ENCODE measurements at regions not wholly inside any gene's neighbourhood (a gene's known extent, or its start where the extent isn't known, plus 50 kb on each side); places are given as distances from the start of the nearest gene placed in this dataset.

- TF ChIP-seq CTCF (IDR thresholded peaks at IDR 0.05) (no peak), EZH2 (IDR thresholded peaks at IDR 0.05) (no peak)
These were observed 305.8 kb upstream of the PRDM1 start for GRCh38 chr6:105780146-105780860.

Measured in neural progenitor cell (in vitro differentiated cells).